ENCODE measurements at regions not wholly inside any gene's neighbourhood (a gene's known extent, or its start where the extent isn't known, plus 50 kb on each side); places are given as distances from the start of the nearest gene placed in this dataset.

DNA sequence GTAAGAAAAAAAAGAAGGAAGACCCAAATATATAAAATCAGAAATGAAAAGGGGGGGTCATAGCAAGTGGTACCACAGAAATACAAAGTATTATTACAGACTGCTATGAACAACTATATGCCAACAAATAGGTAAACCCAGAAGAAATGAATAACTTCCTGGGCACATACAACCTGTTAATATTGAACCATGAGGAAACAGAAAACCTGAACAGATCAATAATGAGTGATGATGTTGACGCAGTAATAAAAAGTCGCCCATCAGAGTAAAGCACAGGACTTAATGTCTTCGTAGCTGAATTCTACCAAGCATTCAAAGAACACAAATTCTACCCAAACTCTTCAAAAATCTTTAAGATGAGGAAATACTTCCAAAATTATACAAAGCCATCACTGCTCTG is 921.6 kb upstream of the SEMA6D start:
- Histone ChIP-seq H4K8ac (ENCODE audit: extremely low read depth, insufficient read depth, low read length) (no peak overlapping the region), H3K79me1 (ENCODE audit: low read depth, low read length) (no peaks in the 10 kb centered on the region), H3K23ac (ENCODE audit: insufficient read length) (no peak overlapping the region), H2BK20ac (ENCODE audit: low read length) (no peak overlapping the region), H3K9me3 (ENCODE audit: insufficient read depth in 2 of 2, low read depth in 1 of 2, low read length in 1 of 2) (no peaks in the 10 kb centered on the region), H3K27ac (ENCODE audit: low read depth, low read length) (no peak overlapping the region), H4K5ac (ENCODE audit: insufficient read length, low read depth, low read length) (no peak overlapping the region), H2AK5ac (ENCODE audit: low read depth, low read length) (no peak overlapping the region), H3K27me3 (replicated peaks in 1 of 4; ENCODE audit: control insufficient read depth in 3 of 4, extremely low read depth in 1 of 4, insufficient read depth in 3 of 4, low read length in 3 of 4) (no peaks in the 10 kb centered on the region), H4K91ac (replicated peaks; ENCODE audit: insufficient read length, low read length) (no peak overlapping the region), H2BK15ac (ENCODE audit: low read length) (no peak overlapping the region), H2BK120ac (replicated peaks; ENCODE audit: low read depth, low read length) (no peak overlapping the region), H4K20me1 (replicated peaks in 1 of 2; ENCODE audit: control insufficient read depth in 1 of 2, insufficient read depth in 2 of 2, low read length in 2 of 2) (no peaks in the 10 kb centered on the region), H3K4me1 (replicated peaks in 1 of 4; ENCODE audit: control insufficient read depth in 3 of 4, insufficient read depth in 4 of 4, low read length in 3 of 4) (no peaks in the 10 kb centered on the region), H3K56ac (replicated peaks; ENCODE audit: insufficient read length, low read depth, low read length) (no peak overlapping the region), H2BK12ac (ENCODE audit: low read depth, low read length) (no peak overlapping the region), H3K79me2 (ENCODE audit: control insufficient read depth in 1 of 2, insufficient read depth in 2 of 2, low read length in 2 of 2) (no peaks in the 10 kb centered on the region), H2AFZ (ENCODE audit: low read length) (no peak overlapping the region), H3K14ac (ENCODE audit: insufficient read length) (no peak overlapping the region), H3K18ac (ENCODE audit: extremely low read depth, low read length) (no peak overlapping the region), H3K4me2 (ENCODE audit: insufficient read depth in 1 of 2, low read depth in 2 of 2, low read length in 2 of 2) (no peak overlapping the region), H3K4ac (replicated peaks; ENCODE audit: insufficient read length, low read depth, low read length) (no peak overlapping the region), H3K4me3 (ENCODE audit: extremely low read depth in 1 of 4, insufficient read depth in 2 of 4, low read depth in 3 of 4, low read length in 4 of 4) (no peak overlapping the region), H3K36me3 (ENCODE audit: control insufficient read depth in 2 of 4, insufficient read depth in 4 of 4, low read length in 3 of 4) (no peaks in the 10 kb centered on the region), H3K9ac (replicated peaks in 1 of 4; ENCODE audit: extremely low read depth in 1 of 4, low read depth in 3 of 4, low read length in 3 of 4) (no peak overlapping the region), H3K23me2 (ENCODE audit: low read depth, low read length) (no peaks in the 10 kb centered on the region), H2BK5ac (ENCODE audit: low read depth, low read length) (no peak overlapping the region)
- POLR2A ChIA-PET (ENCODE audit: partially characterized antibody): no interaction called here
- CTCF ChIA-PET (ENCODE audit: partially characterized antibody): no interaction called here
- TF ChIP-seq, protein P1, sequence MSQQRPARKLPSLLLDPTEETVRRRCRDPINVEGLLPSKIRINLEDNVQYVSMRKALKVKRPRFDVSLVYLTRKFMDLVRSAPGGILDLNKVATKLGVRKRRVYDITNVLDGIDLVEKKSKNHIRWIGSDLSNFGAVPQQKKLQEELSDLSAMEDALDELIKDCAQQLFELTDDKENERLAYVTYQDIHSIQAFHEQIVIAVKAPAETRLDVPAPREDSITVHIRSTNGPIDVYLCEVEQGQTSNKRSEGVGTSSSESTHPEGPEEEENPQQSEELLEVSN (IDR thresholded peaks at IDR 0.05): no peak
- no peak for TF ChIP-seq CHD1 (IDR thresholded peaks at IDR 0.05; ENCODE audit: low read depth, low read length)
- no peak for TF ChIP-seq SIX5 (IDR thresholded peaks at IDR 0.05; ENCODE audit: low read depth, low read length)
- FAIRE-seq: no peak
- no peak for DNase-seq (ENCODE audit: low read depth in 1 of 2, low spot score in 2 of 2)
- WGBS, 2 experiments (ENCODE audit: extremely low coverage in 1 of 2, insufficient coverage in 1 of 2, insufficient read length in 1 of 2, insufficient replicate concordance in 2 of 2, low coverage in 1 of 2, low lambda C conversion rate in 2 of 2, missing lambda C conversion rate in 1 of 2): 92% methylated on average over 3 of the region's 3 CpGs; no CpG with 5 or more reads in 1 of the 2 experiments

Data from H1 (cell line).